H1 (cell line): ENCODE measurements at regions not wholly inside any gene's neighbourhood (a gene's known extent, or its start where the extent isn't known, plus 50 kb on each side); places are given as distances from the start of the nearest gene placed in this dataset.

ENCODE experiments used
- ASH2L ChIP-seq: fragments of 200-600, 300-600 bp; sonication (generic); IDR thresholded peaks from one replicate; pipeline ENCODE4 v1.7.1; 2017; ENCODE audit warnings: low read length
- BACH1 ChIP-seq: IDR thresholded peaks from 2 replicates; pipeline ENCODE4 v1.6.1; 2012; ENCODE audit warnings: low read length, improper control_type of control experiment
- CHD2 ChIP-seq: IDR thresholded peaks from 2 replicates; pipeline ENCODE4 v1.6.1; 2012; ENCODE audit warnings: low read length, improper control_type of control experiment
- CHD7 ChIP-seq: fragments of 300-600 bp; sonication (generic); IDR thresholded peaks from 2 replicates; pipeline ENCODE4 v1.7.1; 2012; ENCODE audit warnings: low read length, moderate library complexity, mild to moderate bottlenecking, inconsistent platforms; ENCODE audit not compliant: insufficient replicate concordance
- EGR1 ChIP-seq: IDR thresholded peaks from 2 replicates; pipeline ENCODE4 v1.6.1; 2011; ENCODE audit warnings: low read depth, low read length, borderline replicate concordance
- EP300 ChIP-seq, 2 experiments: IDR thresholded peaks; 1 replicate in 1 of 2; 2 replicates in 1 of 2; pipeline ENCODE4 v1.6.1; 2011 to 2012; ENCODE audit warnings: low read depth in 2 of 2, low read length in 2 of 2, mild to moderate bottlenecking in 2 of 2, borderline replicate concordance in 1 of 2, inconsistent platforms in 1 of 2, moderate library complexity in 1 of 2
- EZH2 ChIP-seq: fragments of 200-600 bp; sonication (generic); IDR thresholded peaks from 2 replicates; pipeline ENCODE4 v1.7.1; 2012; ENCODE audit warnings: low read depth, mild to moderate bottlenecking, moderate library complexity, low read length, inconsistent platforms; ENCODE audit not compliant: severe bottlenecking
- JUND ChIP-seq: IDR thresholded peaks from 2 replicates; pipeline ENCODE4 v1.6.1; 2011; ENCODE audit warnings: mild to moderate bottlenecking, improper control_type of control experiment, low read length
- SIX5 ChIP-seq: IDR thresholded peaks from 2 replicates; pipeline ENCODE4 v1.6.1; 2011; ENCODE audit warnings: mild to moderate bottlenecking, low read depth, low read length
- TCF12 ChIP-seq: IDR thresholded peaks from 2 replicates; pipeline ENCODE4 v1.6.1; 2011; ENCODE audit warnings: low read depth, mild to moderate bottlenecking, low read length
- TEAD4 ChIP-seq: IDR thresholded peaks from 2 replicates; pipeline ENCODE4 v1.6.1; 2012; ENCODE audit warnings: low read depth, low read length, inconsistent platforms, mixed read lengths

- TF ChIP-seq CHD7 (no peak), TEAD4 (no peak), EZH2 (no peak), EGR1 (no peak), CHD2 (no peak), BACH1 (no peak), TCF12 (no peak), ASH2L (no peak), JUND (no peak), EP300 (IDR thresholded peaks at IDR 0.05; ENCODE audit: borderline replicate concordance in 1 of 2, low read depth in 2 of 2, low read length in 2 of 2) (no peak), SIX5 (no peak)
Observed at GRCh38 chr2:67671464-67672450, 274.6 kb downstream of the ETAA1 start (continued).
